Astrocyte (in vitro differentiated cells and primary cell): ENCODE measurements at regions not wholly inside any gene's neighbourhood (a gene's known extent, or its start where the extent isn't known, plus 50 kb on each side); places are given as distances from the start of the nearest gene placed in this dataset.
A peak's percentile ranks its signal among the peaks of the same experiment; 100 is the strongest.

Experiments
- DNase-seq: peaks from one replicate; pipeline ENCODE4 v3.0.0-alpha.2; 2010; ENCODE audit warnings: low read depth
- FAIRE-seq: peaks from 2 replicates; lab custom pipeline; 2011; peaks lifted over from hg19 to GRCh38; lab: Jason Lieb, UNC
- H2AFZ ChIP-seq: 2 replicates; pipeline ENCODE4 v1.6.0; 2012; ENCODE audit warnings: low read depth, low read length, inconsistent platforms
- H3K27ac ChIP-seq: 2 replicates; pipeline ENCODE4 v1.5.1; 2011; ENCODE audit warnings: low read depth, low read length, inconsistent platforms
- H3K27me3 ChIP-seq: 2 replicates; pipeline ENCODE4 v1.6.0; 2011; ENCODE audit warnings: low read length, inconsistent platforms; ENCODE audit not compliant: insufficient read depth
- H3K36me3 ChIP-seq: 2 replicates; pipeline ENCODE4 v1.5.1; 2011; ENCODE audit warnings: low read length, inconsistent platforms; ENCODE audit not compliant: insufficient read depth
- H3K4me1 ChIP-seq: 2 replicates; pipeline ENCODE4 v1.5.1; 2011; ENCODE audit warnings: low read length, inconsistent platforms; ENCODE audit not compliant: insufficient read depth
- H3K4me2 ChIP-seq: 2 replicates; pipeline ENCODE4 v1.6.0; 2012; ENCODE audit warnings: low read length, inconsistent platforms
- H3K4me3 ChIP-seq: 2 replicates; pipeline ENCODE4 v1.5.1; 2011; ENCODE audit warnings: low read depth, mild to moderate bottlenecking, low read length, inconsistent platforms; ENCODE audit not compliant: insufficient read depth
- H3K79me2 ChIP-seq: 2 replicates; pipeline ENCODE4 v1.6.0; 2012; ENCODE audit warnings: mild to moderate bottlenecking, low read length, inconsistent platforms; ENCODE audit not compliant: insufficient read depth
- H3K9ac ChIP-seq: 2 replicates; pipeline ENCODE4 v1.6.0; 2012; ENCODE audit warnings: mild to moderate bottlenecking, low read length, inconsistent platforms
- H3K9me3 ChIP-seq: 2 replicates; pipeline ENCODE4 v1.5.1; 2012; ENCODE audit warnings: low read depth, mild to moderate bottlenecking, low read length, inconsistent platforms; ENCODE audit not compliant: insufficient read depth
- H4K20me1 ChIP-seq: 2 replicates; pipeline ENCODE4 v1.6.0; 2012; ENCODE audit warnings: low read length, inconsistent platforms; ENCODE audit not compliant: insufficient read depth
- H3K27ac Mint-ChIP-seq: one replicate; pipeline ENCODE4 v1.8.0; 2021; ENCODE audit warnings: mild to moderate bottlenecking, mixed read lengths; ENCODE audit not compliant: unreplicated experiment
- H3K27me3 Mint-ChIP-seq: one replicate; pipeline ENCODE4 v1.8.0; 2021; ENCODE audit warnings: low read depth, mixed read lengths; ENCODE audit not compliant: unreplicated experiment
- H3K36me3 Mint-ChIP-seq: one replicate; pipeline ENCODE4 v1.8.0; 2021; ENCODE audit warnings: low read depth, mixed read lengths; ENCODE audit not compliant: unreplicated experiment
- H3K4me1 Mint-ChIP-seq: one replicate; pipeline ENCODE4 v1.8.0; 2021; ENCODE audit warnings: low read depth, mixed read lengths; ENCODE audit not compliant: unreplicated experiment
- H3K4me3 Mint-ChIP-seq: one replicate; pipeline ENCODE4 v1.8.0; 2021; ENCODE audit warnings: mild to moderate bottlenecking, moderate library complexity, mixed read lengths; ENCODE audit not compliant: unreplicated experiment
- H3K9me3 Mint-ChIP-seq: one replicate; pipeline ENCODE4 v1.8.0; 2021; ENCODE audit warnings: mild to moderate bottlenecking, mixed read lengths; ENCODE audit not compliant: unreplicated experiment
- CTCF ChIP-seq: IDR thresholded peaks from 2 replicates; pipeline ENCODE4 v1.5.1; 2011; ENCODE audit warnings: low read depth, mild to moderate bottlenecking, inconsistent platforms, low read length, moderate library complexity; ENCODE audit not compliant: insufficient read depth
- EZH2 ChIP-seq: IDR thresholded peaks from 2 replicates; pipeline ENCODE4 v1.6.1; 2012; ENCODE audit warnings: mild to moderate bottlenecking, low read length, inconsistent platforms; ENCODE audit not compliant: insufficient read depth

GRCh38 chr5:167759057-167759821 lies 532.2 kb upstream of the WWC1 start:
- H3K27ac Mint-ChIP-seq = peak overlapping the region; percentile 71
- DNase-seq (peak; percentile 92), FAIRE-seq (peak; percentile 72)
- Histone ChIP-seq H2AFZ (no peak overlapping the region), H3K9me3 (no peaks in the 10 kb centered on the region), H3K4me2 (peak overlapping the region; percentile 40), H4K20me1 (no peaks in the 10 kb centered on the region), H3K36me3 (no peaks in the 10 kb centered on the region), H3K27ac (peak overlapping the region; percentile 90), H3K4me3 (no peak overlapping the region), H3K4me1 (peaks cover 26% of the 10 kb centered on the region), H3K79me2 (peaks cover 8% of the 10 kb centered on the region), H3K9ac (peak overlapping the region; percentile 64), H3K27me3 (no peaks in the 10 kb centered on the region)
- no peaks in the 10 kb centered on the region for H3K36me3 Mint-ChIP-seq
- no peaks in the 10 kb centered on the region for H3K27me3 Mint-ChIP-seq
- TF ChIP-seq EZH2 (no peak), CTCF (no peak)
- no peaks in the 10 kb centered on the region for H3K9me3 Mint-ChIP-seq
- H3K4me3 Mint-ChIP-seq = peak overlapping the region; percentile 2
- peaks cover 64% of the 10 kb centered on the region for H3K4me1 Mint-ChIP-seq

- Histone ChIP-seq H3K79me2 (peaks cover 6% of the 10 kb centered on the region), H3K4me1 (peaks cover 20% of the 10 kb centered on the region), H3K4me3 (no peak overlapping the region), H3K27ac (peak overlapping the region; percentile 75), H3K27me3 (no peaks in the 10 kb centered on the region), H3K9me3 (no peaks in the 10 kb centered on the region), H3K4me2 (peak overlapping the region; percentile 2), H3K9ac (peak overlapping the region; percentile 60), H3K36me3 (no peaks in the 10 kb centered on the region), H4K20me1 (no peaks in the 10 kb centered on the region), H2AFZ (no peak overlapping the region)
- H3K4me3 Mint-ChIP-seq = no peak overlapping the region
- H3K9me3 Mint-ChIP-seq = no peaks in the 10 kb centered on the region
- peak; percentile 32 for FAIRE-seq
- no peak for TF ChIP-seq CTCF
- TF ChIP-seq EZH2 = no peak
- peak; percentile 96 for DNase-seq
- H3K4me1 Mint-ChIP-seq = peaks cover 56% of the 10 kb centered on the region
- no peaks in the 10 kb centered on the region for H3K27me3 Mint-ChIP-seq
- no peaks in the 10 kb centered on the region for H3K36me3 Mint-ChIP-seq
- peak overlapping the region; percentile 79 for H3K27ac Mint-ChIP-seq
Observed at GRCh38 chr5:167763772-167764171, 527.7 kb upstream of the WWC1 start.

GRCh38 chr5:167764641-167765289 lies 526.7 kb upstream of the WWC1 start:
- Mint-ChIP-seq H3K4me1 (peaks cover 48% of the 10 kb centered on the region), H3K36me3 (no peaks in the 10 kb centered on the region), H3K4me3 (no peak overlapping the region), H3K9me3 (no peaks in the 10 kb centered on the region), H3K27ac (peak overlapping the region; percentile 79), H3K27me3 (no peaks in the 10 kb centered on the region)
- Histone ChIP-seq H4K20me1 (no peaks in the 10 kb centered on the region), H2AFZ (no peak overlapping the region), H3K4me3 (no peak overlapping the region), H3K36me3 (no peaks in the 10 kb centered on the region), H3K4me2 (no peak overlapping the region), H3K27me3 (no peaks in the 10 kb centered on the region), H3K4me1 (peaks cover 11% of the 10 kb centered on the region), H3K79me2 (peaks cover 6% of the 10 kb centered on the region), H3K27ac (peak overlapping the region; percentile 75), H3K9ac (peak overlapping the region; percentile 60), H3K9me3 (no peaks in the 10 kb centered on the region)
- DNase-seq (no peak), FAIRE-seq (no peak)
- no peak for TF ChIP-seq CTCF
